K562 (cell line): ENCODE measurements at regions not wholly inside any gene's neighbourhood (a gene's known extent, or its start where the extent isn't known, plus 50 kb on each side); places are given as distances from the start of the nearest gene placed in this dataset.

ENCODE experiments used
- CTCFL ChIP-seq: IDR thresholded peaks from 2 replicates; pipeline ENCODE4 v1.6.1; 2011; ENCODE audit warnings: borderline replicate concordance, low read depth, mild to moderate bottlenecking, moderate library complexity, low read length; ENCODE audit not compliant: insufficient read depth, poor library complexity, severe bottlenecking
- E2F1 ChIP-seq: sonication (generic); formaldehyde crosslinking; IDR thresholded peaks from 2 replicates; pipeline ENCODE4 v1.8.1; 2023; ENCODE audit warnings: mild to moderate bottlenecking, missing genetic modification reagents, moderate library complexity
- FOXA3 ChIP-seq, 2 experiments: fragments of 450-650 bp in 1 of 2; sonication (generic) in 1 of 2; formaldehyde crosslinking; IDR thresholded peaks in 1 of 2; conservative IDR thresholded peaks in 1 of 2; 2 replicates each; pipeline versions ENCODE4 v1.4.0 to v1.8.0; 2020 to 2022; ENCODE audit warnings: mild to moderate bottlenecking in 2 of 2, missing genetic modification reagents in 1 of 2
- KAT2B ChIP-seq: IDR thresholded peaks from one replicate; pipeline ENCODE4 v1.6.1; 2012; ENCODE audit warnings: low read depth, mild to moderate bottlenecking, control low read depth, inconsistent platforms, low read length, moderate library complexity
- POLR3G ChIP-seq: IDR thresholded peaks from 2 replicates; pipeline ENCODE4 v1.6.1; 2011; ENCODE audit not compliant: insufficient read length, insufficient replicate concordance; ENCODE audit errors: extremely low read depth
- SMAD3 ChIP-seq: fragments of 450-650 bp; formaldehyde crosslinking; conservative IDR thresholded peaks from 2 replicates; pipeline ENCODE4 v1.4.0; 2020; ENCODE audit warnings: mild to moderate bottlenecking
- YBX1 ChIP-seq: fragments of 450-650 bp; IDR thresholded peaks from 2 replicates; pipeline ENCODE4 v1.7.1; 2016; ENCODE audit warnings: mild to moderate bottlenecking
- ZEB2 ChIP-seq: fragments of 450-650 bp; IDR thresholded peaks from 2 replicates; pipeline ENCODE4 v1.6.1; 2016
- ZNF274 ChIP-seq: IDR thresholded peaks from 2 replicates; pipeline ENCODE4 v1.6.1; 2011; ENCODE audit warnings: low read depth, mild to moderate bottlenecking, low read length, moderate library complexity, borderline replicate concordance
- ZNF408 ChIP-seq: fragments of 250-450 bp; sonication (Bioruptor Pico); IDR thresholded peaks from 2 replicates; pipeline ENCODE4 v1.4.0; 2020; ENCODE audit warnings: low read depth, mild to moderate bottlenecking, moderate library complexity
- ZNF696 ChIP-seq: fragments of 250-450 bp; sonication (Bioruptor Pico); conservative IDR thresholded peaks from 2 replicates; pipeline ENCODE4 v1.4.0; 2020; ENCODE audit warnings: mild to moderate bottlenecking, moderate library complexity
- TF ChIP-seq, protein P1 (sequence below): fragments of 250-450 bp; sonication (Bioruptor Pico); IDR thresholded peaks from 2 replicates; pipeline ENCODE4 v1.8.0; 2022; ENCODE audit warnings: moderate library complexity, mild to moderate bottlenecking, inconsistent platforms

DNA sequence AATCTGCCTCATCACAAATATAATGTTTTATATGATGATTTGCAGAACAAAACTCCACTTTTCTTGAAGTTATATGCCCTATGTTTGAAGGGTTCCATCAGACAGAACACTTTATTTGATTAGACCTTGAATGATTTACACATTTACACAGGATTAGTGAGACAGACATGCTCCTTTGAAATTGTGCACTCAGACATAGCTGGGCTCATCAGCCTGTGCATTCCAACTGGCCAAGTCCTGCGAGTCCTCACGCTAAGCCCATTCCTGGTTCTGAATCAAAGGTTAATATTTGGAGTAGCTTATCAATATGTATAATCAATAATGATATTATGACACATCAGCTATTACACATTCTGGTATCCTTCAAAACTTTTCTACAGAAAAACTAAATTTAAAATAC, 173.6 kb downstream of the MBL2 start (continued):
- TF ChIP-seq ZNF274 (no peak), E2F1 (no peak), ZNF696 (CRISPR knock-in tag) (no peak), CTCFL (no peak), ZNF408 (CRISPR knock-in tag) (no peak), YBX1 (no peak), SMAD3 (CRISPR knock-in tag) (no peak), KAT2B (no peak), POLR3G (no peak), FOXA3 (CRISPR knock-in tag; conservative IDR thresholded peaks at IDR 0.05 in 1 of 2, IDR thresholded peaks at IDR 0.05 in 1 of 2) (no peak), ZEB2 (no peak)
- TF ChIP-seq, protein P1, sequence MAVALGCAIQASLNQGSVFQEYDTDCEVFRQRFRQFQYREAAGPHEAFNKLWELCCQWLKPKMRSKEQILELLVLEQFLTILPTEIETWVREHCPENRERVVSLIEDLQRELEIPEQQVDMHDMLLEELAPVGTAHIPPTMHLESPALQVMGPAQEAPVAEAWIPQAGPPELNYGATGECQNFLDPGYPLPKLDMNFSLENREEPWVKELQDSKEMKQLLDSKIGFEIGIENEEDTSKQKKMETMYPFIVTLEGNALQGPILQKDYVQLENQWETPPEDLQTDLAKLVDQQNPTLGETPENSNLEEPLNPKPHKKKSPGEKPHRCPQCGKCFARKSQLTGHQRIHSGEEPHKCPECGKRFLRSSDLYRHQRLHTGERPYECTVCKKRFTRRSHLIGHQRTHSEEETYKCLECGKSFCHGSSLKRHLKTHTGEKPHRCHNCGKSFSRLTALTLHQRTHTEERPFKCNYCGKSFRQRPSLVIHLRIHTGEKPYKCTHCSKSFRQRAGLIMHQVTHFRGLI (CRISPR knock-in tag) = no peak
